ENCODE measurements at regions not wholly inside any gene's neighbourhood (a gene's known extent, or its start where the extent isn't known, plus 50 kb on each side); places are given as distances from the start of the nearest gene placed in this dataset.

- Histone ChIP-seq H2AFZ (ENCODE audit: low read length) (no peak overlapping the region), H3K4me2 (ENCODE audit: insufficient read depth, low read length) (no peak overlapping the region), H3K27ac (ENCODE audit: low read depth, low read length) (no peak overlapping the region), H3K79me2 (ENCODE audit: insufficient read depth, low read length) (no peaks in the 10 kb centered on the region), H3K4me1 (ENCODE audit: insufficient read depth, low read length) (no peaks in the 10 kb centered on the region), H3K9me3 (ENCODE audit: low read depth, low read length) (no peaks in the 10 kb centered on the region), H3K27me3 (ENCODE audit: insufficient read depth, low read length) (no peaks in the 10 kb centered on the region), H3K4me3 (ENCODE audit: insufficient read depth, low read length) (no peak overlapping the region), H3K36me3 (ENCODE audit: insufficient read depth, low read length) (no peaks in the 10 kb centered on the region), H4K20me1 (ENCODE audit: insufficient read depth, low read length) (no peaks in the 10 kb centered on the region)
- no peak for TF ChIP-seq CTCF (IDR thresholded peaks at IDR 0.05; ENCODE audit: extremely low read depth, low read depth, low read length)
- no peak for DNase-seq (ENCODE audit: insufficient read length, low spot score, missing footprints)
These were observed 95.5 kb upstream of the LRATD1 start for GRCh38 chr2:14536976-14537375.

GRCh38 chr2:14540015-14540414, 92.5 kb upstream of the LRATD1 start:
- no peaks in the 10 kb centered on the region for H3K79me2 ChIP-seq (ENCODE audit: insufficient read depth, low read length)
- no peak for DNase-seq (ENCODE audit: insufficient read length, low spot score, missing footprints)
- no peak overlapping the region for H3K27ac ChIP-seq (ENCODE audit: low read depth, low read length)
- no peak overlapping the region for H3K4me2 ChIP-seq (ENCODE audit: insufficient read depth, low read length)
- H3K27me3 ChIP-seq (ENCODE audit: insufficient read depth, low read length): no peaks in the 10 kb centered on the region
- H3K4me3 ChIP-seq (ENCODE audit: insufficient read depth, low read length): no peak overlapping the region
- TF ChIP-seq CTCF (IDR thresholded peaks at IDR 0.05; ENCODE audit: extremely low read depth, low read depth, low read length): no peak
- no peaks in the 10 kb centered on the region for H3K9me3 ChIP-seq (ENCODE audit: low read depth, low read length)
- H4K20me1 ChIP-seq (ENCODE audit: insufficient read depth, low read length): no peaks in the 10 kb centered on the region
- no peaks in the 10 kb centered on the region for H3K4me1 ChIP-seq (ENCODE audit: insufficient read depth, low read length)
- no peak overlapping the region for H2AFZ ChIP-seq (ENCODE audit: low read length)
- no peaks in the 10 kb centered on the region for H3K36me3 ChIP-seq (ENCODE audit: insufficient read depth, low read length)

DNA sequence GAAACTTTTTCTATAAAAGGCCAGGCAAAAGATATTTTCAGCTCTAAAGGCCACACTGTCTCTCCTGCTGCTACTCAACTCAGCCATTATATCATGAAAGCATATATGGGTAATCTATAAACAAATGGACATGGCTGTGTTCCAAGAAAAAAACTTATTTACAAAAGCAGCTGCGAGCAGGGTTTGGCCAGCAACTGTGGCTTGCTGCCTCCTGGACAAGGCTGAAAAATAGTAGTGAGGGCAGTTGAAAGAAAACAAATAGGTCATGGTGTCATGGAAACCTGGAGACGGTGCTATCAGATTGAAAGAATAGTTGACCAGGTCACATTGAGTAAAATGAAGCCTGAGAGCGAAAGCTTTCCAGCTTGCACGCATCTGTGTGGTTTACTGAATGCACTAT, 89.2 kb upstream of the LRATD1 start:
- H4K20me1 ChIP-seq (ENCODE audit: insufficient read depth, low read length): no peaks in the 10 kb centered on the region
- H3K79me2 ChIP-seq (ENCODE audit: insufficient read depth, low read length): no peaks in the 10 kb centered on the region
- no peaks in the 10 kb centered on the region for H3K4me1 ChIP-seq (ENCODE audit: insufficient read depth, low read length)
- H3K27me3 ChIP-seq (ENCODE audit: insufficient read depth, low read length): no peaks in the 10 kb centered on the region
- TF ChIP-seq CTCF (IDR thresholded peaks at IDR 0.05; ENCODE audit: extremely low read depth, low read depth, low read length): no peak
- no peak for DNase-seq (ENCODE audit: insufficient read length, low spot score, missing footprints)
- no peak overlapping the region for H2AFZ ChIP-seq (ENCODE audit: low read length)
- no peaks in the 10 kb centered on the region for H3K36me3 ChIP-seq (ENCODE audit: insufficient read depth, low read length)
- H3K27ac ChIP-seq (ENCODE audit: low read depth, low read length): no peak overlapping the region
- no peak overlapping the region for H3K4me3 ChIP-seq (ENCODE audit: insufficient read depth, low read length)
- no peak overlapping the region for H3K4me2 ChIP-seq (ENCODE audit: insufficient read depth, low read length)
- no peaks in the 10 kb centered on the region for H3K9me3 ChIP-seq (ENCODE audit: low read depth, low read length)

- H3K4me1 ChIP-seq (ENCODE audit: insufficient read depth, low read length): no peaks in the 10 kb centered on the region
- H3K4me3 ChIP-seq (ENCODE audit: insufficient read depth, low read length): no peak overlapping the region
- no peaks in the 10 kb centered on the region for H3K36me3 ChIP-seq (ENCODE audit: insufficient read depth, low read length)
- DNase-seq (ENCODE audit: insufficient read length, low spot score, missing footprints): no peak
- no peak overlapping the region for H2AFZ ChIP-seq (ENCODE audit: low read length)
- no peaks in the 10 kb centered on the region for H3K79me2 ChIP-seq (ENCODE audit: insufficient read depth, low read length)
- H3K27ac ChIP-seq (ENCODE audit: low read depth, low read length): no peak overlapping the region
- H4K20me1 ChIP-seq (ENCODE audit: insufficient read depth, low read length): no peaks in the 10 kb centered on the region
- H3K9me3 ChIP-seq (ENCODE audit: low read depth, low read length): no peaks in the 10 kb centered on the region
- TF ChIP-seq CTCF (IDR thresholded peaks at IDR 0.05; ENCODE audit: extremely low read depth, low read depth, low read length): no peak
- H3K27me3 ChIP-seq (ENCODE audit: insufficient read depth, low read length): no peaks in the 10 kb centered on the region
- no peak overlapping the region for H3K4me2 ChIP-seq (ENCODE audit: insufficient read depth, low read length)
These were observed 88.3 kb upstream of the LRATD1 start for GRCh38 chr2:14544247-14544646.
